ACHN (cell line): ENCODE measurements at regions not wholly inside any gene's neighbourhood (a gene's known extent, or its start where the extent isn't known, plus 50 kb on each side); places are given as distances from the start of the nearest gene placed in this dataset.

Experiments used
- DNase-seq: peaks from one replicate; pipeline ENCODE4 v3.0.0-alpha.2; 2015
- in situ Hi-C: cut with HindIII; loops from 2 replicates; pipeline ENCODE4 v1.10.0; 2017; ENCODE audit warnings: low sequenced_read_pairs, low pct_ligation_motif_present, low pct_unique_long_range_greater_than_20kb

DNA sequence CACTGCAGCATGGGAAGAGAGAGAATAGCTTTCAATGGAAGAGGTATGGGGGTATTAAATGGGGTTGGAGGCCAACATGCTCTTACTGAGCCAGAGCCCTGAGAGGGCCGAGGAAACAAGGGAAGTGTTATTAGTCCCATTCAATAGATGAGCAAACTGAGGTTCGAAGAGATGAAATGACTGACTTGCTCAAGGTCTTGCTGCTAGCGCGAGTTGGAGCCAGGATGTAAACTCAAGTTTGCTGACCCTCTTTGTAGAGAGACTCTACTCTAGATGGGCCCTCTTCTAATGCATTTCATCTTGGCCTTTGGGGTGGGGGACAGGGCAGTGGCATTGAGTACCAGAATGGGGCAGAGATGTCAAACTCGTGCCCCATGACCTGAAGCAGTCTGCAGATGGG lies 319.5 kb downstream of the RPS6KC1 start:
- in situ Hi-C loops = no loop called here
- DNase-seq = no peak

GRCh38 chr1:213371525-213371846 lies 320.4 kb downstream of the RPS6KC1 start:
- in situ Hi-C loops = no loop called here

DNA sequence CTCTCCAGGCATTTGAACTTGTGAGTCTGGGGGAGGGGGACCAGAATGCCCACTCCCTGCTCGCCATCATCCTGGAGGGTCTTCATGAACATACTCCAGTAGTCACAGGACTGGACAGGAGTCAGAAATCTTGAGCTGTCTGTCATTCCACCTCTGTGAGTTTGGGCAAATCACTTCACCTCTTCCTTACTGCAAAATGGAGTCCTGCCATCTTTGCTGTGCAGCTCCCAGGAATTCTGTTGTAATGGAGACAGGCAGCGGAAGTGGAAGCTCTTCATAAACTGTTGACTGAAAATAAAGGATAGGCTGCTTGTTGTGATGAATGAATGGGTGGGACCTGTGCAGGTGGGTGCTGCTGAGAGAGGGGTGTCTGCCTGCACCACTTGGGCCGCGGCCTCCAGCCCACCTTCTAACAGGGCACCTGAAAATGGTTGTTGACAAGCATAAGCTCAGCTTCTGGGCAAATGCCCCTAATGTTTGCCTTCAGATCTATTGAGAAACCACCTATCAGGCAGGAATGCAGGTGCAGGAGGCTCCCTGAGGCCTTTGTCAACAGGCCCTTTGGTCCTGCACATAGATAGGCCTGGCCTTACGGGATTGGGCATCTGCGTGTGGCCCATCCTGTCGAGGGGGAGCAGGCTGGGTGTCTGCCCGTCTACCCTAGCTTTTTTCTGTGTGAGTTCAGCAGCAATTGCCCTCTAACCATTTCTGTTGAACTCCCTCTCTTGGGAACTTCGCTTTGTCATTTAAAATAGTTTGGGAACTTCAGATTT lies 321.0 kb downstream of the RPS6KC1 start:
- in situ Hi-C loops = no loop called here
- DNase-seq = no peak

More at GRCh38 chr1:213371525-213371846, 320.4 kb downstream of the RPS6KC1 start:
- no peak for DNase-seq

DNA sequence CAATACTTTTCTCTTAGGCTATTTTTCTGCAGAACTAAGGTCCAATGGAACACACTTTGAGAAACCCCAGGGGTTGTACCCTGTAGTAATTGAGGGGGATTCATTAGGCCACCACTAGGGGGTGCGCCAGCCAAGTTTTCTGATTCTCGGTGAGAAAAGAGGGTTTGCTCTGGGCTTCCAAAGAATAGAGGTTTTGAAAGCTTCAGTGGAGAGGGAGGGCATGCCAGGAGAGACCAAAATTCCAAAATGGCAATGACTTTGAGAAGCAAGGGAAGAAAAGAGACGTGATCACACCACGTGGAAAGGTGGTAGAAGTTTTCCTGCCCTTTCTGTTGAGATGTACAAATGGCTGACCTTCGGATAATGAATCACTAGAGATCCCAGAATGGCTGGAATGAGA lies 323.3 kb downstream of the RPS6KC1 start:
- peak; percentile 65 for DNase-seq
- in situ Hi-C loops = no loop called here

DNA sequence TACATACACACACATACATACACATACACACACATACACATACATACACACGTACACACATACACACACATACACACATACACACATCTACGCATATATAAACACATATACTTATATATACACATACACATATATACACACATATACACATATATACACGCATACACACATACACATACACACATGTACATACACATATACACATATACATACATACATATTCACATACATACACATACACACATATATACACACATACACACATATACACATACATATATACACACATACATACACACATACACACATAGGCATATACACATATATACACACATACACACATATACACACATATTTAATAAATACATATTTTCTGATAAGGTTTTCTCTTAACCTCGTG lies 324.0 kb downstream of the RPS6KC1 start:
- in situ Hi-C loops = no loop called here
- DNase-seq = no peak

GRCh38 chr1:213376862-213377372 lies 325.9 kb downstream of the RPS6KC1 start:
- in situ Hi-C loops = no loop called here
- DNase-seq = peak; percentile 62

DNA sequence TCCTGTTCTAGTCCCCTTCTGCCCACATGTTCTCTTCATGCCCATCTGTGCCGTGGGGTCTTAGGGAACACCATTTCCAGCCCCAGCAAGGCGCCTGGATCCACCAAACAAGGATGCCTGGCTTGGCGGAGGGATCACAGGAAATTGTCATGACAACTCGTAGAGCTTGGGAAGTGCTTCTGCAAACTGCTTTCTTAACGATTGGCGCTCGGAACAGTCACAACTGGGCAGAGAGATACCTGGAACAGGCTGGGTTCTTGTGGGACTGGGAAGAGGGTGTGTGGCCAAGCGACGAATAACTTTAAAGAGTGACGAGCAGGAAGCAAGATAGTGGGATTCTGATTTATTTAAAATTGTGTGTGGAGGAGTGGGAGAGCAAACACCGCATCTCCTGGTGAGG lies 329.8 kb downstream of the RPS6KC1 start:
- in situ Hi-C loops = no loop called here
- no peak for DNase-seq

DNA sequence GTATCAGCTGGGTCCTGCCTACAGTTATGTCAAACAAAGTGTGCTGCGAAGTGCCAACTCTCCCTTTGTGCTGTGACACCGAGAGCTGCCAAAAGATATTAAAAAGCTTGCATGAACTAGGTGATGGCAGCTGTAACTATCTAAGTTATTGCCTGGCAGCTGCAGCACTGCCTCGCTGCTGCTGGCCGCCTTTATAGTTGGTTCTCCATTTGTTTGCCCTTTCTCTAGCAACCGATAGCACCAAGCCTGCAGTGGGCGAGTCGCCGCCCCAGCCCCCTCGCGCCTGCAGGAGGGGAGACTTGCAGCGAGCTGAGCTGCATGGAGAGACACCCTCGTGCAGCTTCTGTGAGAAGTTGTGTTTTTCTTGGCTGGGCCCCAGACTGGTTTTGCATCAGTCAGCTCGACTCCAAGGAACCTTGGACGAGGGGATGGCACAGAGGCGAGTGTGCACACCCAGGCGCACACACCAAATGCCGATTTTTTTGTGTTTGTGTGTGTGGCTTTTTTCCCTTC lies 330.6 kb downstream of the RPS6KC1 start:
- in situ Hi-C loops = no loop called here
- DNase-seq = no peak

- in situ Hi-C loops = no loop called here
- DNase-seq = no peak
Observed at GRCh38 chr1:213383465-213383864, 332.4 kb downstream of the RPS6KC1 start.

GRCh38 chr1:213385201-213385600 lies 334.2 kb downstream of the RPS6KC1 start:
- in situ Hi-C loops = no loop called here
- DNase-seq = no peak

GRCh38 chr1:213385806-213386324 lies 334.8 kb downstream of the RPS6KC1 start:
- in situ Hi-C loops = no loop called here
- DNase-seq = no peak

DNA sequence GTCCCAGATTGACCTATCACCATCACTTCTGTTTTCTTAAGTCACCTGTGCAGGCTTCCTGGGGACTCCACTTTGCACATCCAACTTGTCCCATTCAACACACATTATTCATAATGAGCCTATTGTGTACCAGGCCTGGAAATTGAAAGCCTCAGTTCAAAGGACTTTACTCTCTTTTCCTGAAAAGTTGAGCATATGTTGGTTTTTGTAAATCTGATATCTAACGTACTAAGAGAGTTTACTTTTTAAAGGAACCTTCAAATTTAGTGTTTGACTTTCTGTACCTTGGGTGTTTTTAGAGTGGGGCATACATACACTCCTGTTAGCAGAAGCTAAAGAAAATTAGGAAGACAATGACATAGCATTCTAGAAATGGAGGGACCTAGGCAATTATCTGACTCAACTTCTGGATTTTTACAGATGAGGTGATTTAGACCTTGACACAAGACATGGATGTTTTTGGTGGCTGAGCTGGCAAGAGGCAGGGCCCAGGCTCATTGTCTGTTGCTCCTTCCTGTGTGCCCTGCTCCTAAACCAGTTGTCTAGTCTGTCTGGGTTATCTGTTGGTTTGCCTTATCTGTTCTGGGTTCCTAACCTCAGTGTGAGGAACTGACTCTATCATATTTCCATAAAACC lies 336.5 kb downstream of the RPS6KC1 start:
- in situ Hi-C loops = no loop called here
- no peak for DNase-seq

GRCh38 chr1:213388199-213388598 lies 337.2 kb downstream of the RPS6KC1 start:
- in situ Hi-C loops = no loop called here

DNA sequence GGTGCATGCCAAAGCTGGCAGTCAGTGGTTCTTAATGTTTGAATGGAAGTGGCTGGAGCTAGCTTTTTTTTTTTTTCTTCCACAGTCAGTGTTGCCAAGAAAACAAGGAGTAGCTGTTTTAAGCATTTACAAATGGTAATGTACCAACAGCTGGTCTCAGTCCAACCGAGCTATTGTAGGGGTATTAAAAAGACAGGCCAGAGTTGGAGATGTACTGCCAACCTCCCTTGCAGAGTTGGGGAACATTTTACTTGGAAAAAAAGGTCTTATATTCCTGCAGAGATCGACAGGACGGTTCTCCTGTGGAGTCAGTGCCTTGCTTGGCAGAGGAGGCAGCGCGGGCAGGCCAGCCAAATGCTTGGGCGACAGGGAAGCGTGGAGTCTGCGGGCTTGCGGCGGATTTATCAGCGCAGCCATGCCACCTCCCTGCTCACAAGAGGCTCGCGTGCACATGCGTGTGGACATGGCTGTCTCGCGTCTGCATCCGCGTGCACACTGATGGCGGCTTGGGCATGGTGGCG lies 338.1 kb downstream of the RPS6KC1 start:
- in situ Hi-C loops = no loop called here
- no peak for DNase-seq

More at GRCh38 chr1:213388199-213388598, 337.2 kb downstream of the RPS6KC1 start:
- no peak for DNase-seq

DNA sequence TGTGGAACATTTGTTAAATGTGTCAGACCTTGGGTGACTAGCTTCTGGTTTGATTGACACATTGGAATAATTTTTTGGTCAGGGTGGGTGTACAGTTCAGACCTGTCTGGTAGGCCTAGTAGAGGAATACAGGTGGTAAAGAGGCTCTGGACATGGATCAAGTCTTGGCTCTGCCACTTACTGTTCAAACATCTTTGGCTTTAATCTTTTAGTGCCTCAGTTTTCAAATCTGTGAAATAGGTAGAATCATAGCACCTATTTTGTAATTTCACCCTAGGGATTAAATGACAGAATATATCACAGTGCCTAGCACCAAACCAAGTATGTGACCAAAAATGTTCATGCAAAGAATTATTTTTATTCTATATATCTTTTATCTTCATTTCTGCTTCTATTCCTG lies 340.4 kb downstream of the RPS6KC1 start:
- DNase-seq = no peak
- in situ Hi-C loops = no loop called here

DNA sequence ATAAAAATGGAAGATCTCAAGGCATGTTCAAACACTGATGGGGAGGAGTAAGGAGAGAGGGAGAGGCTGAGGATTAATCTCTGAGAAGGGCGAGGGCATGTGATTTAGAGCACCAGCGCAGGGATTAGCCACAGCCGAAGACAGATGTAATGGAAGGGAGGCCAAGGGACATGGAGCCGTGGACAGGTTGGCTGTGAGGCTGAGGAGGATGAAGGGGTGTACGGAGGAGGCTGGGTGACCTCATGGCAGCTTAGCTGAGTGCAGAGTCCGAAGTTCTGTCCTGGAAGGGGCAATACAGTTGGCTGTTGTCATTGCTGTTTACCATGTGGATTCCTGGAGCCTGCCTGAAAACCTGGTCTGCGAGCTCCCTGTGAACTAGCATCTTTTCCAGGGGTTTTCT lies 342.8 kb downstream of the RPS6KC1 start:
- no peak for DNase-seq
- in situ Hi-C loops = no loop called here

DNA sequence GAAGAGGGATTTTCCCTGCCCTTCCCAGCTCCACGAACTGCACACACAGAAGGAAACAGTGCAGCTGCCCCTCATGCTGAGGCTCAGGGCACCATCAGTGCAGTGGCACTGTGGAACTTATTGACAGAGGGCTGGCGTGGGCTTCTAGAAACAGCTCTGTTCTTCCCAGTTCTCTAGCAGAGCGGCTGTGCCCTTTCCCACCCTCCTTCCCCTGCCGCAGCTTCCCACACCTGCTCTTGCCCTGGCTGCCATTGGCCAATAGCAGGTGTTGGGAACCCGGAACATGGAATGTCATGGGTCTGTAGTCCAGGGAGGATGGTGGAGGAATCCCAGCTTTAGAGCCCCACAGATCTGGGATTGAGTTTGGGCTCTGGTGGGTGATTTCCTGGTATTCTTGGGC lies 343.8 kb downstream of the RPS6KC1 start:
- DNase-seq = no peak
- in situ Hi-C loops = no loop called here

GRCh38 chr1:213397638-213398037 lies 346.6 kb downstream of the RPS6KC1 start:
- DNase-seq = no peak
- in situ Hi-C loops = no loop called here

DNA sequence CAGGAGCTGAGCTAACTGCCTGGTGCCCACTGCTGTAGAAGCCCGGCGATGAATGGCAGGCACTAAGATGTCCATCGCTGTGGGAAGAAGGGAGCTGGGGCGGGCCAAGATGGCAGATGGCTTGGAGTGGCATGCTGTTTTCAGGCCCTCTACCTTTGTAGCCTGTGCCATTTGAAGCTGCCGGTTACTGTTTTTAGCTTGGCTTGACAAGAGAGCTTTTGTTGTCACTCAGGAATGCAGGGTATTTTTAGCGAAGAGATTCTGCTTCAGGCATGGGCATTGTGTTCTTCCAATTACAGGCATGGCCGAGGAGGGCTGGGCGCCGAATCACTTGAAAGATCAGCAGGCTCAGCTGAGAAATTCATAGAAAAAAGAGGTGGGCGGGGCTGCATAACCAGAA lies 348.7 kb downstream of the RPS6KC1 start:
- in situ Hi-C loops = no loop called here
- no peak for DNase-seq
